HG03196 (cell line): ENCODE measurements at regions not wholly inside any gene's neighbourhood (a gene's known extent, or its start where the extent isn't known, plus 50 kb on each side); places are given as distances from the start of the nearest gene placed in this dataset.

ENCODE experiments used
- ATAC-seq: cut with Tn5 transposase; IDR thresholded peaks from one replicate; pipeline ENCODE4 v1.9.1; 2021; ENCODE audit not compliant: unreplicated experiment

- ATAC-seq = no peak
Observed at GRCh38 chr13:84528408-84529070, 646.3 kb upstream of the SLITRK1 start.

DNA sequence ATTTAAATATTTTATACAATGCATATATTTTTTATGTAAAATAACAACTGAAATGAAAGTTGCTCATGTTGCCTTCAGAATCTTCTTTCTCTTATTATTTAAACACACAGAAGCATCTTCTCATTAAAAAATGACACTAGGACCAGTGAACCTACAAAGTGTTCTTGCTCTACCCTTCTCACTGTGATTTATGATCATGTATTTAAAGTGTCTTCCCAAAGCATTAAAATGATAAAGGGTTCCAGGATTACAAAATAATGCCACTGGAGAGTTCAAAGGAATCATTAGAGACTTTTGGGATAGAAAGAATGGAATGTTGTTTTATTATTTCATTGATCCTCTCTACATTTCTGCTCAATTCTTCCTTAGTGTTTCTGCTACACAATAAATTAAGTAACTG lies 643.6 kb upstream of the SLITRK1 start:
- ATAC-seq = no peak

- ATAC-seq = no peak
Observed at GRCh38 chr13:84524586-84524985, 642.3 kb upstream of the SLITRK1 start.

- no peak for ATAC-seq
Observed at GRCh38 chr13:84500016-84500415, 617.7 kb upstream of the SLITRK1 start.

GRCh38 chr13:84497613-84498012 lies 615.3 kb upstream of the SLITRK1 start:
- ATAC-seq = no peak

DNA sequence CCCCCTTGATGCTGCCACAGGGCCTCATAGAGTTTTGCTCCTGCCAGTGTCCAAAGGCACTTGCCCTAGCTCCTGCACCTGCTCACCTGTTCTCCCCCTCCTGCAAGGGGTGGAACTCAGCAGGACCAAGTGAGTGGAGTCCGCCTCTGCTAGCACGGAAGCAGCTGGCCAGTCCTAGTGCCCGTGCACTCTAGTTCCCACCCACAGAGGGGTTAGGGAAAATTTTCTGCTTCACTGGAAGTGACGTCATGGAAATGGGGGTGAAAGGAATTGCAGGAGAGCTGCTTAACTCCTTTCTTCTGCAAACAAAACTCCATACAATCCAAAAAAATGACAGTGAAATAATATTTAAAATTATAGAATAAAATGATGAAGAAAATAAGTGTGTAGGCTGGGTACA lies 609.7 kb upstream of the SLITRK1 start:
- no peak for ATAC-seq

DNA sequence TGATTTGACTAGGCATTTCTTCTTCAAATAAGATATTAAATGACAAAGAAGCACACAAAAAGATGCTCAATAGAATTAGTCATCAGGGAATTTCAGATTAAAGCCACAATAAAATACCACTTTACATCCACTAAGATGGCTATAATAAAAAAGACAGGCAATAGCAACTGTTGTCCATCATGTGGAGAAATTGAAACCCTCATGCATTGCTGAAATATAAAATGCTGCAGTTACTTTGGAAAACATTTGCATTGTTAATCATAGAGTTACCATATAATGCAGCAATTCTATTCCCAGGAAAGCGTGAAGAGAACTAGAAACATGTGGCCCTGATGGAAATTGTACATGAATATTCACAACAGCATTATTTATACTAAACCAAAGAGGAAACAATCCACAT lies 605.5 kb upstream of the SLITRK1 start:
- no peak for ATAC-seq

- no peak for ATAC-seq
Observed at GRCh38 chr13:84481958-84482357, 599.7 kb upstream of the SLITRK1 start.

DNA sequence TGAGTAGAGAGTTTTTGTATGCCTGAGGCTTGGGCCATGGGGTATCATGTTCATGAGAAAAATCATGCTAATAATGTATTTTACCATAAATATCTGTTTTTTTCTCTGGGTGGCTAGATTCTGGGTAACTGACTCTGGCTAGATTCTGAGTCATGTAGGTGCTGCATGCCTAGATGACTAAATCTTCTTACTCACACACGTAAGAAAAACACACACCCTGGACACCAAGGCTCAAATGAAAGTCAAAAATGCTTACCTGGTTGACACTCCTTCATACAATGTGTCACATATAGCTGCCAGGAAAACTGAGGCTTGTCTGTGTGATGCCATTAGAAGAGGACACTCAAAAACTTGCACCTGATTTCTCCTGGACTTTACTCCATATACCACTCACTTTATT lies 597.4 kb upstream of the SLITRK1 start:
- no peak for ATAC-seq

DNA sequence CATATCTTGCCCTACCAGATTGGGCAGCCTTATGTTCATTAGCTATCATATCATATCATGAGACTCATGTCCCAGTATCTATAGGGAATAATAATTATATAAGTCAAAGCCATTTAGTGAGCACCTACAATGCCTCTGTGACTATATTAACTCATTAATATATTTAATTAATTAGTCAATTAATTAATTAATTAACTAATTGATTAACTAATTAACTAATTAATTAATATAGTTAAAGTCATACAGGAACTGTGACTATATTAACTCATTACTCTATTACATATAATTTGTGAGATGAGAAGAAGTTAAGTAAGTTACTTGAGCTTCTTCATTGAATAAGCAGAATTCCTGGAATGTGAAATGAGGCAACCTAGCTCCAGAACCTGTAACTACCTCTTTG lies 588.3 kb upstream of the SLITRK1 start:
- no peak for ATAC-seq

GRCh38 chr13:84466461-84466860 lies 584.2 kb upstream of the SLITRK1 start:
- ATAC-seq = no peak

DNA sequence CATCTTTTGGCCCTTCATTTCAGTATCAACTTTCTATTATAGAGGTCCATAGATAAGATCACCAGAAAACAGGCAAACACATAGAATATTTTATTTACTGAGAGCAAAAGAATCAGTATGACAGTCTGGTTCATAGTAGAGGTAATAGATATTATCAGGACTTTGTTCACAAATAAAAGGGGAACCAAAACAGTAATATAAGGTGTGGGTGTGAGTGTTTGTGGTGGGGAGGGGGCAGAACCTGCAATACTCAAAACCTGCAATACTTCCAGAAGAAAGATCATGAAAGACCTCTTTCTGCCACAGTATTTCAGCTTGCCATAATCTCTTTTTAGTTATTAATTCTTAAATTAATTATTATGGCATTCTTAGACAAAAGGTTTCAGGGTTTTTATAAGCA lies 578.7 kb upstream of the SLITRK1 start:
- no peak for ATAC-seq

DNA sequence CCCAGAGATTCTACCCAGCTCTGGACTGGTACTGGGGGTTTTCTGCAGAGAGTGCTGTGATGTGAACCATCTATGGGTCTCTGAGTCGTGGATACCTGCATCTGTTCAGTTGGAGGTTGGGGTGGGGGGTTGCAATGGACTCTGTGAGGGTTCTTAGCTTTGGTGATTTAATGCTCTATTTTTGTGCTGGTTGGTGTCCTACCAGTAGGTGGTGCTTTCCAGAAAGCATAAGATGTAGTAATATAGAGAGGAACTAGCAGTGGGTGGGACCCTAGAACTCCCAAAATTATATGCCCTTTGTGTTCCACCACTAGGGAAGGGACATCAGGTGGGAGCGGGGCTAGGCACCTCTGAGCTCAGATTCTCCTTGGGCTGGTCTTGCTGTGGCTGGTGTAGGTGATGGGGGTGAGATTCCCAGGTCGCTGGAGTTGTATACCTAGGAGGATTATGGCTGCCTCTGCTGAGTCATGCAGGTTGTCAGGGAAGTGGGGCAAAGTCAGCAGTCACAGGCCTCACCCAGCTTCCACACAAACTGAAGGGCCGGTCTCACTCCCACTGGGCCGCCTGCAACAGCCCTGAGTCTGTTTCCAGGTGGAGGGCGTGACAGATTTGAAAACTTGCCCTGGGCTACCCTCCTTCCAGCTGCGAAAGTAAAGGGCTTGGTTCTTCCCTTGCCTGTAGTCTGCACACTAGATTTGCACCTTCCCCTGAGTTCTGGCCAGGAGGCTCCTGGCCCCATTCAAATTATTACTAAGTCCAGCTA lies 573.0 kb upstream of the SLITRK1 start:
- ATAC-seq = no peak

DNA sequence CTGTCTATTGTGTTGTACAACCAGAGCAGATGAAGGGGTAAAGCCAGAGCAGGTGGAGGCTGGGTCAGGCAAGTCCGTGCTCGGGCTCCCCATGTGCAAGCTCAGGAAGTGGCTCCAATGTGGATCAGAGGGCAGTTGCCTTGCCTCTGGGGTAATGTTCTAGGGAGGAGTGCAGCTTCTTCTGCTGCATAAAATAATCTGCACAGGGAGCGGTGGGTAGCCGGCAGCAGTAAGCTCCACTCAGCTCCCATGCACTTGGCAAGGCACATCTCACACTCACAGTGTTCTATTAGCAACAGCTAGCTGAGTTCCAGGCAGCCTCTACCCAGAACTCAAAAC lies 565.3 kb upstream of the SLITRK1 start:
- no peak for ATAC-seq

GRCh38 chr13:84446972-84447639 lies 564.8 kb upstream of the SLITRK1 start:
- no peak for ATAC-seq

- ATAC-seq = no peak
Observed at GRCh38 chr13:84445776-84446175, 563.5 kb upstream of the SLITRK1 start.

DNA sequence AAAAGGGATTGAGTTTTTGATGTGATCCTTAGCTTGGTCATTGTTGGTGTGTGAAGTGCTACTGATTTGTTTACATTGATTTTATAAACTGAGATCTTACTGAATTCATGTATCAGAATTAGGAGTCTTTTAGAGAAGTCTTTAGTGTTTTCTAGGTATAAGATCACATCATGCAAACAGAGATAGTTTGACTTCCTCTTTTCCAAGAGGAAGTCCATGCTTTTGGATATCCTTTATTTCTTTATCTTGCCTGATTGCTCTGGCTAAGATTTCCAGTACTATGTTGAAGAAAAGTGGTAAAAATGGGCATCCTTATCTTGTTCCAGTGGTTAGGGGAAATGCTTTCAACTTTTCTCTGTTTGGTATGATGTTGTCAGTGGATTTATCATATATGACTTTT lies 561.2 kb upstream of the SLITRK1 start:
- ATAC-seq = no peak

- ATAC-seq = no peak
Observed at GRCh38 chr13:84439108-84439507, 556.8 kb upstream of the SLITRK1 start.

GRCh38 chr13:84433024-84433423 lies 550.8 kb upstream of the SLITRK1 start:
- no peak for ATAC-seq

- ATAC-seq = no peak
Observed at GRCh38 chr13:84431646-84432045, 549.4 kb upstream of the SLITRK1 start.

- no peak for ATAC-seq
Observed at GRCh38 chr13:84430446-84430845, 548.2 kb upstream of the SLITRK1 start.

- ATAC-seq = no peak
Observed at GRCh38 chr13:84430015-84430414, 547.7 kb upstream of the SLITRK1 start.
